HEK293T (cell line): ENCODE measurements at regions not wholly inside any gene's neighbourhood (a gene's known extent, or its start where the extent isn't known, plus 50 kb on each side); places are given as distances from the start of the nearest gene placed in this dataset.
A peak's percentile ranks its signal among the peaks of the same experiment; 100 is the strongest.

ENCODE experiments used
- CTCF ChIA-PET: fragments of 350-600 bp; formaldehyde crosslinking; extraction: SDS; loops from one replicate; lab custom pipeline; 2021; ENCODE audit warnings: antibody characterized with exemption, inconsistent platforms; lab: Yijun Ruan, JAX
- POLR2A ChIA-PET: fragments of 350-600 bp; formaldehyde crosslinking; extraction: SDS; loops from one replicate; lab custom pipeline; 2020; ENCODE audit warnings: antibody characterized with exemption, inconsistent platforms; lab: Yijun Ruan, JAX
- DNase-seq: peaks from one replicate; pipeline ENCODE4 v3.0.0; 2012; ENCODE audit warnings: mixed read lengths; ENCODE audit errors: extremely low spot score
- ARNT ChIP-seq: fragments of 450-650 bp; IDR thresholded peaks from 2 replicates; pipeline ENCODE4 v1.6.1; 2017; ENCODE audit warnings: mild to moderate bottlenecking
- BHLHE40 ChIP-seq: fragments of 450-650 bp; IDR thresholded peaks from 2 replicates; pipeline ENCODE4 v1.6.1; 2016; ENCODE audit warnings: mild to moderate bottlenecking, moderate library complexity, borderline replicate concordance
- CTBP1 ChIP-seq: fragments of 450-650 bp; IDR thresholded peaks from 2 replicates; pipeline ENCODE4 v1.6.1; 2016; ENCODE audit warnings: borderline replicate concordance
- ELF4 ChIP-seq: fragments of 450-650 bp; IDR thresholded peaks from 2 replicates; pipeline ENCODE4 v1.6.1; 2017; ENCODE audit warnings: antibody characterized with exemption
- FOXA1 ChIP-seq: fragments of 450-650 bp; IDR thresholded peaks from 2 replicates; pipeline ENCODE4 v1.6.1; 2016; ENCODE audit warnings: mild to moderate bottlenecking
- FOXK2 ChIP-seq: fragments of 450-650 bp; IDR thresholded peaks from 2 replicates; pipeline ENCODE4 v1.6.1; 2016; ENCODE audit warnings: mild to moderate bottlenecking
- FOXM1 ChIP-seq: fragments of 450-650 bp; IDR thresholded peaks from 2 replicates; pipeline ENCODE4 v1.6.1; 2017; ENCODE audit warnings: mild to moderate bottlenecking, borderline replicate concordance
- HDGF ChIP-seq: fragments of 450-650 bp; IDR thresholded peaks from 2 replicates; pipeline ENCODE4 v1.6.1; 2017; ENCODE audit warnings: antibody characterized with exemption, borderline replicate concordance
- L3MBTL2 ChIP-seq: fragments of 450-650 bp; conservative IDR thresholded peaks from 2 replicates; pipeline ENCODE4 v1.6.1; 2016; ENCODE audit warnings: mild to moderate bottlenecking
- LEF1 ChIP-seq: fragments of 450-650 bp; IDR thresholded peaks from 2 replicates; pipeline ENCODE4 v1.6.1; 2017; ENCODE audit warnings: mild to moderate bottlenecking, borderline replicate concordance
- NFRKB ChIP-seq: fragments of 450-650 bp; IDR thresholded peaks from 2 replicates; pipeline ENCODE4 v1.6.1; 2016; ENCODE audit warnings: mild to moderate bottlenecking, moderate library complexity
- PKNOX1 ChIP-seq: fragments of 450-650 bp; IDR thresholded peaks from 2 replicates; pipeline ENCODE4 v1.6.1; 2016
- SP1 ChIP-seq: fragments of 450-650 bp; IDR thresholded peaks from 2 replicates; pipeline ENCODE4 v1.6.1; 2017
- SUZ12 ChIP-seq: fragments of 450-650 bp; IDR thresholded peaks from 2 replicates; pipeline ENCODE4 v1.6.1; 2016; ENCODE audit warnings: mild to moderate bottlenecking
- TARDBP ChIP-seq: fragments of 450-650 bp; IDR thresholded peaks from 2 replicates; pipeline ENCODE4 v1.6.1; 2016
- ZNF384 ChIP-seq: fragments of 450-650 bp; IDR thresholded peaks from 2 replicates; pipeline ENCODE4 v1.6.1; 2016

- ChIA-PET POLR2A (no interaction called here), CTCF (no interaction called here)
- TF ChIP-seq LEF1: no peak
- TF ChIP-seq CTBP1: no peak
- TF ChIP-seq TARDBP: no peak
- no peak for TF ChIP-seq SP1
- no peak for TF ChIP-seq FOXK2
- no peak for TF ChIP-seq FOXA1
- TF ChIP-seq ELF4: no peak
- TF ChIP-seq L3MBTL2: no peak
- TF ChIP-seq HDGF: no peak
- TF ChIP-seq SUZ12: no peak
- TF ChIP-seq PKNOX1: no peak
- no peak for TF ChIP-seq FOXM1
- no peak for TF ChIP-seq ZNF384
- DNase-seq: no peak
Observed at GRCh38 chr3:157693762-157694161, 190.5 kb upstream of the VEPH1 start.

GRCh38 chr3:157692468-157692867, 189.3 kb upstream of the VEPH1 start:
- POLR2A ChIA-PET: no interaction called here
- CTCF ChIA-PET: no interaction called here
- no peak for DNase-seq
- TF ChIP-seq NFRKB (no peak), L3MBTL2 (no peak), TARDBP (no peak), BHLHE40 (no peak), SUZ12 (no peak), FOXA1 (no peak), HDGF (no peak), FOXK2 (no peak)

GRCh38 chr3:157683668-157684067, 180.5 kb upstream of the VEPH1 start:
- ChIA-PET CTCF (no interaction called here), POLR2A (no interaction called here)
- DNase-seq: no peak
- no peak for TF ChIP-seq LEF1
- TF ChIP-seq CTBP1: no peak
- TF ChIP-seq HDGF: no peak
- no peak for TF ChIP-seq ZNF384
- no peak for TF ChIP-seq PKNOX1
- TF ChIP-seq SUZ12: no peak
- no peak for TF ChIP-seq TARDBP
- TF ChIP-seq FOXM1: no peak
- no peak for TF ChIP-seq SP1
- TF ChIP-seq ELF4: no peak

- POLR2A ChIA-PET: no interaction called here
- DNase-seq: no peak
- TF ChIP-seq CTBP1: no peak
- no peak for TF ChIP-seq FOXM1
- no peak for TF ChIP-seq BHLHE40
- TF ChIP-seq FOXA1: no peak
- TF ChIP-seq SUZ12: no peak
- TF ChIP-seq LEF1: no peak
- no peak for TF ChIP-seq SP1
- TF ChIP-seq L3MBTL2: no peak
- no peak for TF ChIP-seq PKNOX1
- TF ChIP-seq ELF4: no peak
- TF ChIP-seq ZNF384: no peak
- no peak for TF ChIP-seq ARNT
- TF ChIP-seq NFRKB: no peak
- TF ChIP-seq FOXK2: no peak
- TF ChIP-seq HDGF: no peak
- CTCF ChIA-PET: no interaction called here
Observed at GRCh38 chr3:157672061-157672460, 168.8 kb upstream of the VEPH1 start.

- ChIA-PET CTCF (no interaction called here), POLR2A (no interaction called here)
- DNase-seq: no peak
- TF ChIP-seq LEF1 (no peak), FOXM1 (no peak), HDGF (no peak), ELF4 (no peak), ZNF384 (no peak), NFRKB (no peak), FOXK2 (no peak), PKNOX1 (no peak), FOXA1 (no peak), TARDBP (no peak), ARNT (no peak), BHLHE40 (no peak), SUZ12 (no peak), L3MBTL2 (no peak), CTBP1 (no peak)
Observed at GRCh38 chr3:157671656-157672055, 168.4 kb upstream of the VEPH1 start.

- ChIA-PET CTCF (no interaction called here), POLR2A (no interaction called here)
- peak; percentile 60 for TF ChIP-seq PKNOX1
- no peak for TF ChIP-seq SUZ12
- TF ChIP-seq HDGF: no peak
- peak; percentile 13 for DNase-seq
Observed at GRCh38 chr3:157669416-157669815, 166.2 kb upstream of the VEPH1 start.
